ENCODE measurements at regions not wholly inside any gene's neighbourhood (a gene's known extent, or its start where the extent isn't known, plus 50 kb on each side); places are given as distances from the start of the nearest gene placed in this dataset.

GRCh38 chr10:108307925-108308312, 1143.4 kb upstream of the SORCS1 start:
- DNase-seq (no peak), ATAC-seq (ENCODE audit: low read depth) (no peak)
- no peak overlapping the region for H4K5ac ChIP-seq (ENCODE audit: low read depth, low read length)
- no peaks in the 10 kb centered on the region for H4K20me1 ChIP-seq (ENCODE audit: insufficient read depth, low read length)
- no TSS peak for BruUV-seq (replicated peaks)
- no peak overlapping the region for H2BK15ac ChIP-seq (ENCODE audit: low read depth, low read length)
- H3K27me3 ChIP-seq (ENCODE audit: control insufficient read depth, insufficient read depth, low read length), result no peaks in the 10 kb centered on the region
- H3K4me1 ChIP-seq (ENCODE audit: control insufficient read depth, insufficient read depth, low read length), result no peaks in the 10 kb centered on the region
- H3K14ac ChIP-seq (replicated peaks; ENCODE audit: low read depth, low read length), result no peak overlapping the region
- in situ Hi-C loops (cut with MboI; ENCODE audit: low sequenced_read_pairs), result no loop called here
- no peaks in the 10 kb centered on the region for H3K36me3 ChIP-seq (ENCODE audit: control insufficient read depth, insufficient read depth, low read length)
- H3K56ac ChIP-seq (ENCODE audit: extremely low read depth, insufficient read depth, low read length), result no peak overlapping the region
- no peaks in the 10 kb centered on the region for H3K9me1 ChIP-seq (ENCODE audit: insufficient read depth, low read length)
- no peak overlapping the region for H4K91ac ChIP-seq (ENCODE audit: insufficient read depth, low read depth, low read length)
- no peak overlapping the region for H3K18ac ChIP-seq (ENCODE audit: low read depth, low read length)
- H2AFZ ChIP-seq (replicated peaks; ENCODE audit: low read length, poor library complexity), result no peak overlapping the region
- H3K4ac ChIP-seq (ENCODE audit: low read depth, low read length), result no peak overlapping the region
- WGBS, 2 experiments (ENCODE audit: extremely low coverage in 2 of 2, insufficient read length in 1 of 2), result no CpG with 5 or more reads among the region's 7 CpGs
- H2BK5ac ChIP-seq (ENCODE audit: low read depth, low read length, poor library complexity, severe bottlenecking), result no peak overlapping the region
- ChIA-PET CTCF (interaction anchor here (0.7 kb wide), 1 partner anchor 167 kb away, joined by 8 read pairs; no protein-coding TSS in a partner anchor), POLR2A (ENCODE audit: unreplicated experiment) (no interaction called here)
- no peak overlapping the region for H3K23ac ChIP-seq (ENCODE audit: low read depth, low read length)
- no peak overlapping the region for H2BK20ac ChIP-seq (ENCODE audit: low read depth, low read length)
- H3K27ac ChIP-seq (ENCODE audit: insufficient read depth, low read length), result no peak overlapping the region
- H3K9me3 ChIP-seq (ENCODE audit: control insufficient read depth, insufficient read depth, low read length), result peaks cover 2% of the 10 kb centered on the region; the same call in 1 of the 2 replicates
- no peak overlapping the region for H2BK120ac ChIP-seq (ENCODE audit: low read depth, low read length)
- H3K4me3 ChIP-seq (ENCODE audit: insufficient read depth, low read depth, low read length), result no peak overlapping the region
- H3K79me1 ChIP-seq (ENCODE audit: low read depth in 1 of 2, low read length in 2 of 2), result no peaks in the 10 kb centered on the region
- no peak overlapping the region for H2AK9ac ChIP-seq (replicated peaks; ENCODE audit: low read depth, low read length, poor library complexity)
- H3K9ac ChIP-seq (ENCODE audit: low read depth, low read length), result no peak overlapping the region
- H2AK5ac ChIP-seq (ENCODE audit: low read depth, low read length), result no peak overlapping the region
- dilution Hi-C loops (cut with HindIII; ENCODE audit: low sequenced_read_pairs, unreplicated experiment), result no loop called here
- no peak overlapping the region for H3K4me2 ChIP-seq (ENCODE audit: low read depth, low read length)
- no peak overlapping the region for H4K8ac ChIP-seq (ENCODE audit: low read depth in 2 of 2, low read length in 2 of 2)
- intact Hi-C loops (cut with micrococcal nuclease), result no loop called here
- TF ChIP-seq BHLHE40 (IDR thresholded peaks at IDR 0.05; ENCODE audit: low read depth, low read length) (no peak), RAD21 (IDR thresholded peaks at IDR 0.05; ENCODE audit: low read length) (no peak), MXI1 (IDR thresholded peaks at IDR 0.05; ENCODE audit: borderline replicate concordance, low read depth, low read length) (no peak), SMC3 (IDR thresholded peaks at IDR 0.05; ENCODE audit: low read depth, low read length) (no peak), USF2 (IDR thresholded peaks at IDR 0.05; ENCODE audit: low read depth, low read length) (no peak), ELK1 (IDR thresholded peaks at IDR 0.05; ENCODE audit: borderline replicate concordance, low read depth, low read length) (no peak)

Measured in IMR-90 (cell line).